GM23248 (cell line): ENCODE measurements at regions not wholly inside any gene's neighbourhood (a gene's known extent, or its start where the extent isn't known, plus 50 kb on each side); places are given as distances from the start of the nearest gene placed in this dataset.

Experiments used
- DNase-seq: peaks from one replicate; pipeline ENCODE4 v3.0.0-alpha.2; 2015
- H2AFZ ChIP-seq: fragments of 200-600 bp; sonication (generic); 2 replicates; pipeline ENCODE4 v1.6.1; 2016; ENCODE audit warnings: antibody characterized with exemption
- H3F3A ChIP-seq: fragments of 200-600 bp; sonication (generic); 2 replicates; pipeline ENCODE4 v1.6.1; 2016; ENCODE audit warnings: mild to moderate bottlenecking, antibody characterized with exemption, mixed run types; ENCODE audit not compliant: insufficient read depth
- H3K27ac ChIP-seq: fragments of 200-600 bp; sonication (generic); 2 replicates; pipeline ENCODE4 v1.5.1; 2016; ENCODE audit warnings: mild to moderate bottlenecking
- H3K27me3 ChIP-seq: fragments of 200-600 bp; sonication (generic); replicated peaks from 2 replicates; pipeline ENCODE4 v1.6.1; 2016; ENCODE audit warnings: mild to moderate bottlenecking; ENCODE audit not compliant: insufficient read depth
- H3K36me3 ChIP-seq: fragments of 200-600 bp; sonication (generic); 2 replicates; pipeline ENCODE4 v1.6.1; 2016; ENCODE audit warnings: low read depth, mild to moderate bottlenecking
- H3K4me1 ChIP-seq: fragments of 200-600 bp; sonication (generic); 2 replicates; pipeline ENCODE4 v1.6.1; 2016; ENCODE audit warnings: mild to moderate bottlenecking; ENCODE audit not compliant: insufficient read depth
- H3K4me2 ChIP-seq: fragments of 200-600 bp; sonication (generic); one replicate; pipeline ENCODE4 v1.6.1; 2016; ENCODE audit warnings: mild to moderate bottlenecking; ENCODE audit not compliant: unreplicated experiment
- H3K4me3 ChIP-seq: fragments of 200-600 bp; sonication (generic); 2 replicates; pipeline ENCODE4 v1.5.1; 2016; ENCODE audit warnings: mild to moderate bottlenecking
- H3K79me2 ChIP-seq: fragments of 200-600 bp; sonication (generic); 2 replicates; pipeline ENCODE4 v1.6.1; 2016; ENCODE audit warnings: mild to moderate bottlenecking; ENCODE audit not compliant: insufficient read depth
- H3K9ac ChIP-seq: fragments of 200-600 bp; sonication (generic); 2 replicates; pipeline ENCODE4 v1.6.1; 2016; ENCODE audit warnings: mild to moderate bottlenecking
- H3K9me2 ChIP-seq: fragments of 200-600 bp; sonication (generic); 2 replicates; pipeline ENCODE4 v1.6.1; 2016; ENCODE audit warnings: mixed run types, mild to moderate bottlenecking, moderate library complexity; ENCODE audit not compliant: insufficient read depth
- H3K9me3 ChIP-seq: fragments of 200-600 bp; sonication (generic); one replicate; pipeline ENCODE4 v1.6.1; 2017; ENCODE audit warnings: low read depth
- H4K20me1 ChIP-seq: fragments of 200-600 bp; sonication (generic); 2 replicates; pipeline ENCODE4 v1.6.0; 2016; ENCODE audit not compliant: insufficient read depth
- EZH2 ChIP-seq: fragments of 200-600 bp; sonication (generic); IDR thresholded peaks from 2 replicates; pipeline ENCODE4 v1.6.1; 2018; ENCODE audit warnings: antibody characterized with exemption, mild to moderate bottlenecking; ENCODE audit not compliant: insufficient read depth, poor library complexity, severe bottlenecking
- EZH2phosphoT487 ChIP-seq: fragments of 200-600 bp; sonication (generic); IDR thresholded peaks from 2 replicates; pipeline ENCODE4 v1.6.1; 2018; ENCODE audit warnings: antibody characterized with exemption, moderate library complexity, mild to moderate bottlenecking, low read depth; ENCODE audit not compliant: insufficient read depth
- WGBS, 2 experiments: methylation state at CpG; one replicate each; pipeline ENCODE4 v1.1.6; 2015 to 2017; ENCODE audit warnings: low lambda C conversion rate in 2 of 2, low coverage in 1 of 2; ENCODE audit errors: missing lambda C conversion rate in 2 of 2; 5-methylcytosine and 5-hydroxymethylcytosine counted together
- in situ Hi-C: fragments of 300-500 bp; cut with MboI; formaldehyde crosslinking; loops from 2 replicates; pipeline ENCODE4 v1.15.0; 2020

DNA sequence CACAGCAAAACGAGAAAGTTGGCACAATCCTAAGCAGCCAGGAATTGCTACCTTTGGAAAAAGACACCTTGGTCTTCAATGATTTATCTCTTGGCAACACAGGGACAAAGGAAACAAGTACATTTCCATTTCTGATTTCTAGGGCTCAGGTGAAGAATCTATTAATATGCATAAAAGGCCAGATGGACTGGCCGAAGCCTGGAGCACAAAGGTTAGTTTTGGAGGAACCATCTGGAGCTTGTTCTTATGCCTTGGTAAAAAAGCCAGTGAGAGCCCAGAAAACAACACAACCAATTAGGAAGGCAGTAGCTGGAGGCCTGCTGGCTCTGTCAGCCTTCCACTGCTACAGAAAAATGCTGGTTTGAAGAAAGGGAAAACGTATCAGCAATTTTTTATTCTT, 713.5 kb upstream of the API5 start:
- Histone ChIP-seq H3K79me2 (no peaks in the 10 kb centered on the region), H3K4me1 (no peaks in the 10 kb centered on the region), H3K36me3 (no peaks in the 10 kb centered on the region), H4K20me1 (no peaks in the 10 kb centered on the region), H3K27ac (no peak overlapping the region), H3K4me3 (no peak overlapping the region), H3K9me3 (no peaks in the 10 kb centered on the region), H3K4me2 (no peak overlapping the region), H3F3A (no peaks in the 10 kb centered on the region), H3K9ac (no peak overlapping the region), H3K9me2 (no peaks in the 10 kb centered on the region), H3K27me3 (no peaks in the 10 kb centered on the region), H2AFZ (no peak overlapping the region)
- WGBS, 2 experiments = 18 to 26% methylated on average over 3 of the region's 3 CpGs
- TF ChIP-seq EZH2phosphoT487 = no peak
- no peak for TF ChIP-seq EZH2
- in situ Hi-C loops = no loop called here
- no peak for DNase-seq

DNA sequence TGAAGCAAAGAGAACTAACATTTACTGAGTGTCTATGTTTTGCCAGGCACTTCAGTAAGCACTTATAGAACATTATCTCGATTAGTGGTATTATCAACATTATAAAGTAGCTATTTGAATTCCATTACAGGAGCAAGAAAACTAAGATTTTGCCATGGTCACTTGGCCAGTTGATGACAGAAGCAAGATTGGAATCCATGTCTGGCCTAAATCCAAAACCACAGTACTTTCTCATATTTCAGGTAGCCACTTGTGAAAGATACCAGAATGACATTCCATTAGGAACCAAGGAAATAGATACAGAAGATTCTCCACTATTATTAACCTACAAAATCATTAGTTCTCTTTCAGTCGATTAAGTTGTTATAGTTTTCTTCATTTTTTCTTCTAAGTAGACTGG, 691.0 kb upstream of the API5 start:
- in situ Hi-C loops = no loop called here
- H3K4me2 ChIP-seq = no peak overlapping the region
- H3K4me1 ChIP-seq = no peaks in the 10 kb centered on the region
- DNase-seq = no peak
- WGBS, 2 experiments = 26 to 34% methylated on average over 2 of the region's 2 CpGs
- H3K27me3 ChIP-seq = no peaks in the 10 kb centered on the region
- H3F3A ChIP-seq = no peaks in the 10 kb centered on the region
- no peaks in the 10 kb centered on the region for H3K9me3 ChIP-seq
- H3K9me2 ChIP-seq = no peaks in the 10 kb centered on the region
- H3K79me2 ChIP-seq = no peaks in the 10 kb centered on the region
- H3K9ac ChIP-seq = no peak overlapping the region
- H3K4me3 ChIP-seq = no peak overlapping the region
- H2AFZ ChIP-seq = no peak overlapping the region
- H4K20me1 ChIP-seq = no peaks in the 10 kb centered on the region
- no peak for TF ChIP-seq EZH2
- TF ChIP-seq EZH2phosphoT487 = no peak
- H3K27ac ChIP-seq = no peak overlapping the region
- H3K36me3 ChIP-seq = no peaks in the 10 kb centered on the region

DNA sequence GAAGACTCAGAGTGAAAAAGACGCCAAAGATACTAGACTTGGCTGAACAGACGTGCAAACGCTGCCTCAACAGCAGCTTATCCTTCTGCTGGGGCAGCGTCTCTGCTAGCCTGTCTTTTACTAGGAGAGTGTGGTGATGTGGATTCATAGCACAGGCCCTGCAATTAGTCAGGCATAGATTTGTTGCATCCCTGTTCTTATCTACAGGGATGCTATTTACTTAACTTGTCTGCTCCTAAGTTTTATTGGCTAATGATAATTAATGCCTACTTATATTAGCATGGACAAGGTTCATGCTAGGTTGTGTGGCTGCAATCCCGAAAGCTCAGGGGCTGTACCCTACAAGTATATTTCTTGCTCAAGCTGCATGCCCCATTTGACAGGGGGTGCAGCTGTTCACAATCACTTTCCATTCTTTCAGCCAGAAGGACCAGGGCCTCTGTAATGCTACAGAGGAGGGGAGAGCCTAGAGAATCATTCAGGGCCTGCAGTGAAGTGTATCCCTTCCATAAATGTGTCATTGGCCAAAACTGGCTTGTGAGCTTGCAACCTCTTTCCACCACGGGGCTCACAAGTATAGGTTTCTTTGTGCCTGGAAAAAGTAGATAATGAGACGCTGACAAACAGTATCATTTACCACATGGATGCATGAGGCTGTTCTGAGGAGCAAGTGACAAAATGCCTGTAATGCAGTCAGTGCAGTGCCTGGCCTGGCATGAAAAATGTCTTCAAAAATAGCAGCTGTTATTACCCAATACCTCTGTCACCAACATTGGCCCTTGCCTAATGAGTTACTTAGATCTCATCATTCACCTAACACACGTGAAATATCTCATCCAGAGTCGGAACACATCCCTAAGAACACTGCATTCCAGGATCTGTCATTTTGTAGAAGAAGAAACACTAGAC, 685.8 kb upstream of the API5 start:
- 19 to 22% methylated on average over 9 of the region's 9 CpGs for WGBS, 2 experiments
- Histone ChIP-seq H3K27ac (no peak overlapping the region), H3K4me3 (no peak overlapping the region), H2AFZ (no peak overlapping the region), H3K9me3 (no peaks in the 10 kb centered on the region), H3K4me2 (no peak overlapping the region), H3K36me3 (no peaks in the 10 kb centered on the region), H3K4me1 (no peaks in the 10 kb centered on the region), H3K9me2 (no peaks in the 10 kb centered on the region), H4K20me1 (no peaks in the 10 kb centered on the region), H3K9ac (no peak overlapping the region), H3K79me2 (no peaks in the 10 kb centered on the region), H3F3A (no peaks in the 10 kb centered on the region), H3K27me3 (no peaks in the 10 kb centered on the region)
- no peak for DNase-seq
- TF ChIP-seq EZH2 = no peak
- no peak for TF ChIP-seq EZH2phosphoT487
- in situ Hi-C loops = no loop called here

DNA sequence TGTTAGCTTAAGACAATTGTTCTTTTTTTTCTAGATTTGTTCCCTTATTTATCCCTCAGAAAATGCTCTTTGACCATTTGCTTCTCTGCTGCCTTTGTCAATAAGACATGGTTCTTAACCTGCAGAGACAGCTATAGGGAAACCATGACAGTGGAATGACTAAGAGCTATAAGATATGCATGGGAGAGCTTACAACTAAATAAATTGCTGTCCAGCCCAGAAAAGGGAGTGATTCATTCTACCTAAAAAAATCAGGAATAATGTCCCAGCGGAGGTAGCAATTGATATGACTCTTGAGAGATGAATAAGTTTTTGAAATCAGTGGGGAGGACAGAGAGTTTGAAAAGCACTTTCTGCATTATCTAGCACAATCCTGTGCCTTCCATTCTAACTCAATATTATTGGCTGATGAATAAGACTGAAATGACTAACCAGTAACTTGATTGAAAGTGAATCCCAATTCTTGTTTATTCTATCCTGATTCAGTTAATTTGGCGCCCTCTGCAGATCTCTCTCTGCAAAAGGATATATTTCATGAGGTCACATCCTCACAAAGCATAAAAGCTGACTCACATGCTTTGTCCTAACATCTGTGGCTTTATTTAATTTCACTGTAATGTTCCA, 680.5 kb upstream of the API5 start:
- no peaks in the 10 kb centered on the region for H3K9me3 ChIP-seq
- WGBS, 2 experiments = 4 to 7% methylated on average over 2 of the region's 2 CpGs
- H2AFZ ChIP-seq = no peak overlapping the region
- H3K27ac ChIP-seq = no peak overlapping the region
- H3K9ac ChIP-seq = no peak overlapping the region
- H3K9me2 ChIP-seq = no peaks in the 10 kb centered on the region
- no peaks in the 10 kb centered on the region for H4K20me1 ChIP-seq
- no peaks in the 10 kb centered on the region for H3F3A ChIP-seq
- no peak overlapping the region for H3K4me2 ChIP-seq
- H3K36me3 ChIP-seq = no peaks in the 10 kb centered on the region
- no peaks in the 10 kb centered on the region for H3K4me1 ChIP-seq
- TF ChIP-seq EZH2phosphoT487 (no peak), EZH2 (no peak)
- peak; percentile 21 for DNase-seq
- H3K4me3 ChIP-seq = no peak overlapping the region
- H3K27me3 ChIP-seq = no peaks in the 10 kb centered on the region
- in situ Hi-C loops = no loop called here
- no peaks in the 10 kb centered on the region for H3K79me2 ChIP-seq
